A549 (cell line): ENCODE measurements at regions not wholly inside any gene's neighbourhood (a gene's known extent, or its start where the extent isn't known, plus 50 kb on each side); places are given as distances from the start of the nearest gene placed in this dataset.

Source experiments
- ATAC-seq, 2 experiments: fragments of 200-7000 bp in 1 of 2; fragments of >200 bp in 1 of 2; cut with Nextera tagmentation in 1 of 2; cut with Tn5 transposase in 1 of 2; 3 replicates each; pipeline versions ENCODE4 v1.8.0 to v1.9.1; 2018 to 2020; ENCODE audit warnings: mild to moderate bottlenecking in 1 of 2, moderate library complexity in 1 of 2
- CTCF ChIA-PET: fragments of 300-600 bp; sonication (Branson Sonifier 250); formaldehyde crosslinking; extraction: SDS; loops from one replicate; lab custom pipeline; 2021; ENCODE audit warnings: antibody characterized with exemption, inconsistent platforms; lab: Yijun Ruan, JAX
- POLR2A ChIA-PET: fragments of 350-600 bp; formaldehyde crosslinking; extraction: SDS; loops from one replicate; lab custom pipeline; 2021; ENCODE audit warnings: antibody characterized with exemption, inconsistent platforms; lab: Yijun Ruan, JAX
- DNase-seq, 2 experiments: peaks; one replicate each; pipeline versions ENCODE4 v3.0.0 to v3.0.0-alpha.2; 2011 to 2016; ENCODE audit warnings: low read depth in 1 of 2, low spot score in 1 of 2
- FAIRE-seq: peaks from 2 replicates; lab custom pipeline; 2011; peaks lifted over from hg19 to GRCh38; lab: Jason Lieb, UNC
- H3K27ac ChIP-seq, 2 experiments: fragments of >200 bp; sonication (Bioruptor Twin); formaldehyde crosslinking; 3 replicates each; pipeline ENCODE4 v1.5.1; 2016 to 2017
- H3K4me1 ChIP-seq: fragments of >200 bp; sonication (Bioruptor Twin); formaldehyde crosslinking; 3 replicates; pipeline ENCODE4 v1.6.1; 2016
- H3K4me2 ChIP-seq: fragments of >200 bp; sonication (Bioruptor Twin); formaldehyde crosslinking; 3 replicates; pipeline ENCODE4 v1.6.1; 2016
- H3K4me3 ChIP-seq: fragments of >200 bp; sonication (Bioruptor Twin); formaldehyde crosslinking; 3 replicates; pipeline ENCODE4 v1.5.1; 2016
- H3K9me3 ChIP-seq: fragments of >200 bp; sonication (Bioruptor Twin); formaldehyde crosslinking; 3 replicates; pipeline ENCODE4 v1.6.1; 2016
- CBX2 ChIP-seq: fragments of 200-600 bp; sonication (generic); IDR thresholded peaks from 2 replicates; pipeline ENCODE4 v1.6.1; 2016; ENCODE audit warnings: low read depth, mild to moderate bottlenecking, borderline replicate concordance
- CHD2 ChIP-seq: fragments of 150-350 bp; IDR thresholded peaks from 2 replicates; pipeline ENCODE4 v1.6.1; 2014; ENCODE audit warnings: low read length; ENCODE audit not compliant: partially characterized antibody
- EHF ChIP-seq: fragments of 250-450 bp; sonication (Bioruptor Pico); IDR thresholded peaks from 2 replicates; pipeline ENCODE4 v1.5.0; 2020; ENCODE audit warnings: mild to moderate bottlenecking
- EP300 ChIP-seq, 2 experiments: fragments of >200 bp; sonication (Bioruptor Twin); formaldehyde crosslinking; IDR thresholded peaks; 2 replicates in 1 of 2; 3 replicates in 1 of 2; pipeline ENCODE4 v1.6.1; 2016 to 2017
- GATA3 ChIP-seq: IDR thresholded peaks from 2 replicates; pipeline ENCODE4 v1.6.1; 2012; ENCODE audit warnings: borderline replicate concordance
- HDAC2 ChIP-seq: fragments of 200-600 bp; sonication (generic); IDR thresholded peaks from 2 replicates; pipeline ENCODE4 v1.6.1; 2016
- HEYL ChIP-seq: fragments of 250-450 bp; sonication (Bioruptor Pico); IDR thresholded peaks from 2 replicates; pipeline ENCODE4 v1.8.0; 2021; ENCODE audit warnings: mild to moderate bottlenecking, moderate library complexity
- HOXB13 ChIP-seq: fragments of 250-450 bp; sonication (Bioruptor Pico); IDR thresholded peaks from 2 replicates; pipeline ENCODE4 v1.5.0; 2020; ENCODE audit warnings: low read depth, mild to moderate bottlenecking, moderate library complexity
- JUNB ChIP-seq: fragments of >200 bp; sonication (Bioruptor Twin); formaldehyde crosslinking; IDR thresholded peaks from 2 replicates; pipeline ENCODE4 v1.6.1; 2016
- KDM1A ChIP-seq: fragments of 200-600 bp; sonication (generic); IDR thresholded peaks from 2 replicates; pipeline ENCODE4 v1.6.1; 2016; ENCODE audit warnings: low read depth, mild to moderate bottlenecking
- KDM5A ChIP-seq: fragments of 200-600 bp; sonication (generic); IDR thresholded peaks from 2 replicates; pipeline ENCODE4 v1.6.1; 2016; ENCODE audit warnings: antibody characterized with exemption, mild to moderate bottlenecking
- MAFK ChIP-seq: fragments of 450-650 bp; IDR thresholded peaks from 2 replicates; pipeline ENCODE4 v1.6.1; 2014; ENCODE audit not compliant: partially characterized antibody
- MAZ ChIP-seq: fragments of 150-350 bp; IDR thresholded peaks from 2 replicates; pipeline ENCODE4 v1.6.1; 2014; ENCODE audit warnings: antibody characterized with exemption, low read depth, low read length, borderline replicate concordance
- MYC ChIP-seq: IDR thresholded peaks from 2 replicates; pipeline ENCODE4 v1.6.1; 2012; ENCODE audit warnings: mild to moderate bottlenecking, inconsistent platforms, low read length, improper control_type of control experiment, borderline replicate concordance
- NPAS2 ChIP-seq: fragments of 250-450 bp; sonication (Bioruptor Pico); IDR thresholded peaks from 2 replicates; pipeline ENCODE4 v1.8.0; 2022; ENCODE audit warnings: mild to moderate bottlenecking, moderate library complexity, borderline replicate concordance
- NR3C1 ChIP-seq: fragments of >200 bp; sonication (Bioruptor Twin); formaldehyde crosslinking; IDR thresholded peaks from 3 replicates; pipeline ENCODE4 v1.6.1; 2017
- RAD21 ChIP-seq, 2 experiments: fragments of >200 bp in 1 of 2; sonication (Bioruptor Twin) in 1 of 2; formaldehyde crosslinking in 1 of 2; IDR thresholded peaks in 1 of 2; conservative IDR thresholded peaks in 1 of 2; 2 replicates in 1 of 2; 3 replicates in 1 of 2; pipeline ENCODE4 v1.6.1; 2012 to 2018; ENCODE audit warnings: inconsistent platforms in 1 of 2
- RCOR1 ChIP-seq: fragments of 150-350 bp; IDR thresholded peaks from 2 replicates; pipeline ENCODE4 v1.6.1; 2014; ENCODE audit warnings: antibody characterized with exemption, low read length, low read depth
- SMC3 ChIP-seq: fragments of >200 bp; sonication (Bioruptor Twin); formaldehyde crosslinking; IDR thresholded peaks from 3 replicates; pipeline ENCODE4 v1.6.1; 2018; ENCODE audit warnings: inconsistent platforms
- TFCP2L1 ChIP-seq: fragments of 250-450 bp; sonication (Bioruptor Pico); IDR thresholded peaks from 2 replicates; pipeline ENCODE4 v1.5.0; 2021; ENCODE audit warnings: mild to moderate bottlenecking
- ZNF302 ChIP-seq: fragments of 250-450 bp; sonication (Bioruptor Pico); IDR thresholded peaks from 2 replicates; pipeline ENCODE4 v1.9.0; 2021; ENCODE audit warnings: inconsistent platforms, mild to moderate bottlenecking, moderate library complexity
- ZSCAN20 ChIP-seq: fragments of 250-450 bp; sonication (Bioruptor Pico); IDR thresholded peaks from 2 replicates; pipeline ENCODE4 v1.8.0; 2022; ENCODE audit warnings: mild to moderate bottlenecking, moderate library complexity
- WGBS: methylation state at CpG from one replicate; pipeline ENCODE4 v1.1.6; 2017; ENCODE audit errors: missing lambda C conversion rate; 5-methylcytosine and 5-hydroxymethylcytosine counted together
- TF ChIP-seq, protein P1 (sequence below): IDR thresholded peaks from 2 replicates; pipeline ENCODE4 v1.6.1; 2012
- TF ChIP-seq, protein P2 (sequence below): fragments of 450-650 bp; IDR thresholded peaks from 2 replicates; pipeline ENCODE4 v1.6.1; 2014; ENCODE audit warnings: antibody characterized with exemption
- TF ChIP-seq, protein P3 (sequence below): IDR thresholded peaks from 2 replicates; pipeline ENCODE4 v1.6.1; 2012; ENCODE audit warnings: low read depth, borderline replicate concordance
- TF ChIP-seq, protein P4 (sequence below): fragments of 250-450 bp; sonication (Bioruptor Pico); IDR thresholded peaks from 2 replicates; pipeline ENCODE4 v1.5.0; 2020; ENCODE audit warnings: low read depth, mild to moderate bottlenecking, moderate library complexity
- TF ChIP-seq, protein P5 (sequence below): IDR thresholded peaks from 2 replicates; pipeline ENCODE4 v1.6.1; 2012

DNA sequence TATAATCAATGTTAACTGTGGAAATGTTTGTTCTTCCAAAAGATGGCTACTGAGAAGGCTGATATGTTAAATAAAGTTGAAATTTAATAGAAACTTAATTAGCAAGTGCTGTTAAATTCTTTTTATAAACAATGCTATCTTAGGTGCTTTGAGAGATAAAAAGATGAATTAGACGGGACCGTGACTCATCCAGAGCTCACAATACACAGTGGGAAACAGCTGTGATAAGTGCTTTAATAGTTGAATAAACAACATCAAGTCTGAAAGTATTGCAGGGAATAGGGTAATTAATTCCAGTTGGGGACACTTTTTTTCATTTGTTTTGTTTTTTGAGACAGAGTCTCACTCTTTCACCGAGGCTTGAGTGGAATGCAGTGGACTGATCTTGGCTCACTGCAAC, 85.5 kb upstream of the DTNA start:
- WGBS = 0% methylated on average over 3 of the region's 3 CpGs
- Histone ChIP-seq H3K9me3 (no peaks in the 10 kb centered on the region), H3K27ac (no peak overlapping the region), H3K4me3 (no peak overlapping the region), H3K4me2 (no peak overlapping the region), H3K4me1 (no peaks in the 10 kb centered on the region)
- TF ChIP-seq HOXB13 = no peak
- no peak for TF ChIP-seq RCOR1
- no peak for TF ChIP-seq NR3C1
- no peak for TF ChIP-seq CHD2
- no peak for TF ChIP-seq ZSCAN20 (CRISPR knock-in tag)
- no peak for TF ChIP-seq ZNF302 (CRISPR knock-in tag)
- TF ChIP-seq JUNB = no peak
- TF ChIP-seq RAD21 (conservative IDR thresholded peaks at IDR 0.05 in 1 of 2, IDR thresholded peaks at IDR 0.05 in 1 of 2) = no peak
- TF ChIP-seq, protein P1, sequence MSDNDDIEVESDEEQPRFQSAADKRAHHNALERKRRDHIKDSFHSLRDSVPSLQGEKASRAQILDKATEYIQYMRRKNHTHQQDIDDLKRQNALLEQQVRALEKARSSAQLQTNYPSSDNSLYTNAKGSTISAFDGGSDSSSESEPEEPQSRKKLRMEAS = no peak
- no peak for TF ChIP-seq TFCP2L1 (CRISPR knock-in tag)
- TF ChIP-seq EHF (CRISPR knock-in tag) = no peak
- no peak for TF ChIP-seq EP300 (IDR thresholded peaks at IDR 0.05)
- no peak for TF ChIP-seq MAFK
- TF ChIP-seq, protein P2, sequence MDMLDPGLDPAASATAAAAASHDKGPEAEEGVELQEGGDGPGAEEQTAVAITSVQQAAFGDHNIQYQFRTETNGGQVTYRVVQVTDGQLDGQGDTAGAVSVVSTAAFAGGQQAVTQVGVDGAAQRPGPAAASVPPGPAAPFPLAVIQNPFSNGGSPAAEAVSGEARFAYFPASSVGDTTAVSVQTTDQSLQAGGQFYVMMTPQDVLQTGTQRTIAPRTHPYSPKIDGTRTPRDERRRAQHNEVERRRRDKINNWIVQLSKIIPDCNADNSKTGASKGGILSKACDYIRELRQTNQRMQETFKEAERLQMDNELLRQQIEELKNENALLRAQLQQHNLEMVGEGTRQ = no peak
- no peak for TF ChIP-seq GATA3
- no peak for TF ChIP-seq KDM5A
- no peak for DNase-seq
- ChIA-PET CTCF (no interaction called here), POLR2A (no interaction called here)
- no peak for ATAC-seq
- no peak for FAIRE-seq

DNA sequence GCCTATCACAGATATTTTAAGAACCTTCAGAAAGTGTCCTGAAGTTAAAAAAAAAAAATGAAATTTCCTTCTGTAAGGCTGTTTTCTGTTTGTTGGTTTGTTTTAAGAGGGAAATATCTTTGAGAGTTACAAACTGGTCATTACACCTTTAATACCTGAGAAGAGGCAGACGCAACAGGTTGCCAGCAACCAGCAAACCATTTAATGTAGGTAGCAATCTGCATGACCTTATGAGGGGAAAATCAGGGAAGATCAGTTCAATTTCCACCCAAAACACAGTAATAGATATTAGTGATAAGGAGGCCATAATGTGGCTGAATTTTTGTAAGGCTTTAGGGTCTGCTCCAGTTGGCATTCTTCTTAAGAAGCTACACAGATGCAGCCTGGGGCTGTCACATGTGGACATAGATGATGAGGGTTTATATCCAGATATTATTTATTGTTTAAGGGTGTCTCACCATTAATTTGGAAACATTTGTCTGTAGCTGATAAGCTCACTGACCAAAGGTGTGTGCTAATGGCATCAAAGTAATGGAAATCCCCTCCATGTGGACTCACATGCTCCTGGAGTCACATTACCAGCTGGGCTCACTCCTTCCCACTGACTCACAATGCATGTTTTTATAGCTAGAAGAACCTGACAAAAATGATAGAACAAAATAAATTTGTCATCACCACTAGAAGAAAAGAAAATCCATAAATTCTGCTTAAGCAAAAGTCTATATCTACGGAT, 83.5 kb upstream of the DTNA start:
- no peak overlapping the region for H3K4me3 ChIP-seq
- DNase-seq (no peak), ATAC-seq (no peak), FAIRE-seq (no peak)
- no peak overlapping the region for H3K27ac ChIP-seq
- ChIA-PET CTCF (interaction anchor here (1.2 kb wide), 1 partner anchor 21 kb away, joined by 3 read pairs; no protein-coding TSS in a partner anchor), POLR2A (no interaction called here)
- H3K4me2 ChIP-seq = no peak overlapping the region
- no peaks in the 10 kb centered on the region for H3K4me1 ChIP-seq
- no peaks in the 10 kb centered on the region for H3K9me3 ChIP-seq
- 58% methylated on average over 2 of the region's 2 CpGs for WGBS
- TF ChIP-seq, protein P3, sequence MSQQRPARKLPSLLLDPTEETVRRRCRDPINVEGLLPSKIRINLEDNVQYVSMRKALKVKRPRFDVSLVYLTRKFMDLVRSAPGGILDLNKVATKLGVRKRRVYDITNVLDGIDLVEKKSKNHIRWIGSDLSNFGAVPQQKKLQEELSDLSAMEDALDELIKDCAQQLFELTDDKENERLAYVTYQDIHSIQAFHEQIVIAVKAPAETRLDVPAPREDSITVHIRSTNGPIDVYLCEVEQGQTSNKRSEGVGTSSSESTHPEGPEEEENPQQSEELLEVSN = no peak
- TF ChIP-seq RAD21 (conservative IDR thresholded peaks at IDR 0.05 in 1 of 2, IDR thresholded peaks at IDR 0.05 in 1 of 2) = no peak
- no peak for TF ChIP-seq HEYL
- no peak for TF ChIP-seq HDAC2
- TF ChIP-seq, protein P4, sequence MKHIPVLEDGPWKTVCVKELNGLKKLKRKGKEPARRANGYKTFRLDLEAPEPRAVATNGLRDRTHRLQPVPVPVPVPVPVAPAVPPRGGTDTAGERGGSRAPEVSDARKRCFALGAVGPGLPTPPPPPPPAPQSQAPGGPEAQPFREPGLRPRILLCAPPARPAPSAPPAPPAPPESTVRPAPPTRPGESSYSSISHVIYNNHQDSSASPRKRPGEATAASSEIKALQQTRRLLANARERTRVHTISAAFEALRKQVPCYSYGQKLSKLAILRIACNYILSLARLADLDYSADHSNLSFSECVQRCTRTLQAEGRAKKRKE (CRISPR knock-in tag) = no peak
- TF ChIP-seq MYC = no peak
- TF ChIP-seq, protein P5, sequence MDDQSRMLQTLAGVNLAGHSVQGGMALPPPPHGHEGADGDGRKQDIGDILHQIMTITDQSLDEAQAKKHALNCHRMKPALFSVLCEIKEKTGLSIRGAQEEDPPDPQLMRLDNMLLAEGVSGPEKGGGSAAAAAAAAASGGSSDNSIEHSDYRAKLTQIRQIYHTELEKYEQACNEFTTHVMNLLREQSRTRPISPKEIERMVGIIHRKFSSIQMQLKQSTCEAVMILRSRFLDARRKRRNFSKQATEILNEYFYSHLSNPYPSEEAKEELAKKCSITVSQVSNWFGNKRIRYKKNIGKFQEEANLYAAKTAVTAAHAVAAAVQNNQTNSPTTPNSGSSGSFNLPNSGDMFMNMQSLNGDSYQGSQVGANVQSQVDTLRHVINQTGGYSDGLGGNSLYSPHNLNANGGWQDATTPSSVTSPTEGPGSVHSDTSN = no peak
- TF ChIP-seq MAZ = no peak
- TF ChIP-seq RCOR1 = no peak
- no peak for TF ChIP-seq KDM1A
- TF ChIP-seq NPAS2 (CRISPR knock-in tag) = no peak
- TF ChIP-seq ZSCAN20 (CRISPR knock-in tag) = no peak
- TF ChIP-seq SMC3 = no peak
- TF ChIP-seq CBX2 = no peak
- TF ChIP-seq, all 56 proteins: peak for 0
